Peyer's patch (tissue), 4 donors: ENCODE measurements at regions not wholly inside any gene's neighbourhood (a gene's known extent, or its start where the extent isn't known, plus 50 kb on each side); places are given as distances from the start of the nearest gene placed in this dataset.

Experiments used
- POLR2A ChIP-seq, 2 donors: fragments of 450-650 bp; IDR thresholded peaks; one replicate each; pipeline ENCODE4 v1.5.1; 2017; ENCODE audit warnings: antibody characterized with exemption in 2 of 2, mild to moderate bottlenecking in 2 of 2, moderate library complexity in 2 of 2
- TF ChIP-seq, protein P1 (sequence below), 6 experiments: fragments of 450-650 bp in 4 of 6; fragments of 200-600 bp in 2 of 6; sonication (generic) in 1 of 6; IDR thresholded peaks; one replicate each; pipeline ENCODE4 v1.5.1; 2017 to 2019; ENCODE audit warnings: antibody characterized with exemption in 6 of 6, mild to moderate bottlenecking in 3 of 6, moderate library complexity in 1 of 6

DNA sequence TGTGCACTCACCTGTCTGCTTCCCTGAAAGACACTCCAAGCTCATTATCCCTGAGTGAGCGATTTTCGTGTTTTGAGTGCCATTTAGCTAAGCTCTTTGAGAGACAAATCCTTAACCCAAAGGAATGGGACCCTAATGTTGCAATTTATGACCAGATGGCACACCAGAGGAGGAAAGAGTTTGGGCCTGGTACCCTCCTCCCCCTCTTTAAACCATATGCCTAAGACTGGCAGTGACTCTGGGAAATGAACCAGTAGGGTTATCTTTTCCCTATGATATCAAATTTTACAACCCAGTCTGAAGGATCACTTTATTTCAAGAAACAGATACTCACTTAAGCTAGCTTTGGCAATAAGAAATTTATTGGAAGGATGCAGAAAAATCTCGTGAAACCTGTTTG, 550.4 kb downstream of the TOX3 start:
- TF ChIP-seq POLR2A (IDR thresholded peaks at IDR 0.05), result no peak
- TF ChIP-seq, protein P1, sequence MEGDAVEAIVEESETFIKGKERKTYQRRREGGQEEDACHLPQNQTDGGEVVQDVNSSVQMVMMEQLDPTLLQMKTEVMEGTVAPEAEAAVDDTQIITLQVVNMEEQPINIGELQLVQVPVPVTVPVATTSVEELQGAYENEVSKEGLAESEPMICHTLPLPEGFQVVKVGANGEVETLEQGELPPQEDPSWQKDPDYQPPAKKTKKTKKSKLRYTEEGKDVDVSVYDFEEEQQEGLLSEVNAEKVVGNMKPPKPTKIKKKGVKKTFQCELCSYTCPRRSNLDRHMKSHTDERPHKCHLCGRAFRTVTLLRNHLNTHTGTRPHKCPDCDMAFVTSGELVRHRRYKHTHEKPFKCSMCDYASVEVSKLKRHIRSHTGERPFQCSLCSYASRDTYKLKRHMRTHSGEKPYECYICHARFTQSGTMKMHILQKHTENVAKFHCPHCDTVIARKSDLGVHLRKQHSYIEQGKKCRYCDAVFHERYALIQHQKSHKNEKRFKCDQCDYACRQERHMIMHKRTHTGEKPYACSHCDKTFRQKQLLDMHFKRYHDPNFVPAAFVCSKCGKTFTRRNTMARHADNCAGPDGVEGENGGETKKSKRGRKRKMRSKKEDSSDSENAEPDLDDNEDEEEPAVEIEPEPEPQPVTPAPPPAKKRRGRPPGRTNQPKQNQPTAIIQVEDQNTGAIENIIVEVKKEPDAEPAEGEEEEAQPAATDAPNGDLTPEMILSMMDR (IDR thresholded peaks at IDR 0.05), result no peak
